MM.1S (cell line): ENCODE measurements at regions not wholly inside any gene's neighbourhood (a gene's known extent, or its start where the extent isn't known, plus 50 kb on each side); places are given as distances from the start of the nearest gene placed in this dataset.

Source experiments
- DNase-seq: peaks from one replicate; pipeline ENCODE4 v3.0.0-alpha.2; 2015
- H2AFZ ChIP-seq: fragments of 300-600 bp; sonication (generic); 2 replicates; pipeline ENCODE4 v1.6.0; 2016; ENCODE audit warnings: antibody characterized with exemption, low read length
- H3F3A ChIP-seq: fragments of 300-600 bp; sonication (generic); 2 replicates; pipeline ENCODE4 v1.6.1; 2016; ENCODE audit warnings: mild to moderate bottlenecking, antibody characterized with exemption, low read length, moderate library complexity, mixed read lengths; ENCODE audit not compliant: insufficient read depth
- H3K27ac ChIP-seq: fragments of 300-600 bp; sonication (generic); 2 replicates; pipeline ENCODE4 v1.5.1; 2016; ENCODE audit warnings: mild to moderate bottlenecking, low read length
- H3K27me3 ChIP-seq: fragments of 300-600 bp; sonication (generic); replicated peaks from 2 replicates; pipeline ENCODE4 v1.6.0; 2016; ENCODE audit warnings: low read length; ENCODE audit not compliant: insufficient read depth
- H3K36me3 ChIP-seq: fragments of 300-600 bp; sonication (generic); replicated peaks from 2 replicates; pipeline ENCODE4 v1.6.1; 2016; ENCODE audit warnings: mild to moderate bottlenecking, low read length, mixed read lengths; ENCODE audit not compliant: insufficient read depth
- H3K4me1 ChIP-seq: fragments of 300-600 bp; sonication (generic); 2 replicates; pipeline ENCODE4 v1.6.1; 2016; ENCODE audit warnings: low read length, mixed read lengths
- H3K4me2 ChIP-seq: fragments of 300-600 bp; sonication (generic); 2 replicates; pipeline ENCODE4 v1.6.0; 2016; ENCODE audit warnings: low read depth, low read length
- H3K4me3 ChIP-seq: fragments of 300-600 bp; sonication (generic); 2 replicates; pipeline ENCODE4 v1.5.1; 2016; ENCODE audit warnings: low read length, mixed read lengths
- H3K79me2 ChIP-seq: fragments of 300-600 bp; sonication (generic); 2 replicates; pipeline ENCODE4 v1.6.1; 2016; ENCODE audit warnings: mixed run types, low read length, mixed read lengths
- H3K9ac ChIP-seq: fragments of 300-600 bp; sonication (generic); 2 replicates; pipeline ENCODE4 v1.6.1; 2016; ENCODE audit warnings: low read length, mixed read lengths
- H3K9me2 ChIP-seq: fragments of 300-600 bp; sonication (generic); replicated peaks from 2 replicates; pipeline ENCODE4 v1.6.1; 2016; ENCODE audit warnings: mild to moderate bottlenecking, low read length, mixed read lengths; ENCODE audit not compliant: insufficient read depth
- H3K9me3 ChIP-seq: fragments of 300-600 bp; sonication (generic); replicated peaks from 2 replicates; pipeline ENCODE4 v1.6.1; 2016; ENCODE audit warnings: mild to moderate bottlenecking, low read length, mixed read lengths; ENCODE audit not compliant: insufficient read depth
- H4K20me1 ChIP-seq: fragments of 300-600 bp; sonication (generic); 2 replicates; pipeline ENCODE4 v1.6.1; 2016; ENCODE audit warnings: mild to moderate bottlenecking, low read length, moderate library complexity, mixed read lengths; ENCODE audit not compliant: insufficient read depth
- EZH2 ChIP-seq: fragments of 300-600 bp; sonication (generic); optimal IDR thresholded peaks from 2 replicates; pipeline ENCODE3; 2017; ENCODE audit warnings: low read depth, mild to moderate bottlenecking, antibody characterized with exemption, low read length, mixed read lengths
- EZH2phosphoT487 ChIP-seq: fragments of 300-600 bp; sonication (generic); IDR thresholded peaks from 2 replicates; pipeline ENCODE4 v1.6.1; 2018; ENCODE audit warnings: antibody characterized with exemption, low read length
- TF ChIP-seq, protein P1 (sequence below): fragments of 300-600 bp; sonication (generic); IDR thresholded peaks from 2 replicates; pipeline ENCODE4 v1.5.1; 2016; ENCODE audit warnings: antibody characterized with exemption, low read length, mixed read lengths

DNA sequence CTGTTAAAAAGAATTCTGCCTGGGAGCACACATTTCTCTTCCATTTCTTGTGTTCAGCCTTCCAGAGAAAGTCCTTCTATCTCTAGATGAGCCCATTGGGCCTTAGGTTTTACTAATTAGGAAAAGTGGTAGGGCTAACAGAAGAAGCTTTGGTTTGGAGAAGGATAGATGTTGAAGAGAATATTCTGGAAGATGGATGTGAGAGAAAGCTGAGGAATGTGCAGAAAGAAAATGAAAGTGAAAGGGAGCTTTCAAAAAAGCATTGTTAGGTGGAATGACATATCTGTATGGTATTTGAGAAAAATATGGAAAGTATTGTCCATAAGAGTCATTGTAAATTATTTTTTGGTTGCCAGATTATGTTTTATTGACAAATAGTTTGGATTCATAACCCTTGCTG is 474.8 kb upstream of the SLIT2 start:
- no peak for TF ChIP-seq EZH2phosphoT487
- no peak for TF ChIP-seq EZH2
- TF ChIP-seq, protein P1, sequence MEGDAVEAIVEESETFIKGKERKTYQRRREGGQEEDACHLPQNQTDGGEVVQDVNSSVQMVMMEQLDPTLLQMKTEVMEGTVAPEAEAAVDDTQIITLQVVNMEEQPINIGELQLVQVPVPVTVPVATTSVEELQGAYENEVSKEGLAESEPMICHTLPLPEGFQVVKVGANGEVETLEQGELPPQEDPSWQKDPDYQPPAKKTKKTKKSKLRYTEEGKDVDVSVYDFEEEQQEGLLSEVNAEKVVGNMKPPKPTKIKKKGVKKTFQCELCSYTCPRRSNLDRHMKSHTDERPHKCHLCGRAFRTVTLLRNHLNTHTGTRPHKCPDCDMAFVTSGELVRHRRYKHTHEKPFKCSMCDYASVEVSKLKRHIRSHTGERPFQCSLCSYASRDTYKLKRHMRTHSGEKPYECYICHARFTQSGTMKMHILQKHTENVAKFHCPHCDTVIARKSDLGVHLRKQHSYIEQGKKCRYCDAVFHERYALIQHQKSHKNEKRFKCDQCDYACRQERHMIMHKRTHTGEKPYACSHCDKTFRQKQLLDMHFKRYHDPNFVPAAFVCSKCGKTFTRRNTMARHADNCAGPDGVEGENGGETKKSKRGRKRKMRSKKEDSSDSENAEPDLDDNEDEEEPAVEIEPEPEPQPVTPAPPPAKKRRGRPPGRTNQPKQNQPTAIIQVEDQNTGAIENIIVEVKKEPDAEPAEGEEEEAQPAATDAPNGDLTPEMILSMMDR, result no peak
- no peaks in the 10 kb centered on the region for H3K36me3 ChIP-seq
- no peak overlapping the region for H3K9ac ChIP-seq
- H3K9me3 ChIP-seq, result no peaks in the 10 kb centered on the region
- no peak overlapping the region for H3K4me3 ChIP-seq
- H3K9me2 ChIP-seq, result no peaks in the 10 kb centered on the region
- no peaks in the 10 kb centered on the region for H3K79me2 ChIP-seq
- no peaks in the 10 kb centered on the region for H4K20me1 ChIP-seq
- H3F3A ChIP-seq, result no peaks in the 10 kb centered on the region
- no peak overlapping the region; the same call in 1 of the 2 replicates for H2AFZ ChIP-seq
- no peak overlapping the region for H3K27ac ChIP-seq
- no peak for DNase-seq
- H3K4me2 ChIP-seq, result no peak overlapping the region
- no peaks in the 10 kb centered on the region for H3K4me1 ChIP-seq
- H3K27me3 ChIP-seq, result no peaks in the 10 kb centered on the region

DNA sequence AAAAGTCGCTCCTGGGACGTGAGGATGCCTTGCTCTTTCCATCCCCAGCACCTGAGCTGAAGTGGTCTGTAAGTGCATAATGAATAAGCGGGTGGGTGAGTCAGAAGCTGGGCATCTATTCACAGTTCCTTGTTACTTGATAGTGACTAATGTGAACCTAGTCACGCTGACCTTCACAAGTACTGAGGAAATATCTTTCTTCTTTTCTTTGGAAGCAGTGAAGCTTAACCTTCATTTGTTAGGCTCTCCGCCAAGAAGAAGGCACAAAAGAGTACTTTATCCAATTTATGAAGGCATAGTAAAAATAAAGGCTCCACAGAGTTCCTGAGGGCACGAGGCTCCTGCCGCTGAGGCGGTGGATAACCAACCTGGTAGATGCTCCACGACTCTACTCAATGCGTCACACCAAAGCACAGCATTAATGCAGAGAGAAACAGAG is 475.7 kb upstream of the SLIT2 start:
- Histone ChIP-seq H4K20me1 (no peaks in the 10 kb centered on the region), H2AFZ (no peak overlapping the region), H3K27me3 (no peaks in the 10 kb centered on the region), H3K4me1 (no peaks in the 10 kb centered on the region), H3K9ac (no peak overlapping the region), H3K79me2 (no peaks in the 10 kb centered on the region), H3K9me2 (no peaks in the 10 kb centered on the region), H3K27ac (no peak overlapping the region), H3K4me3 (no peak overlapping the region), H3K9me3 (no peaks in the 10 kb centered on the region), H3F3A (no peaks in the 10 kb centered on the region), H3K4me2 (no peak overlapping the region), H3K36me3 (no peaks in the 10 kb centered on the region)
- TF ChIP-seq EZH2phosphoT487 (no peak), EZH2 (no peak)
- TF ChIP-seq, protein P1, result no peak
- no peak for DNase-seq

DNA sequence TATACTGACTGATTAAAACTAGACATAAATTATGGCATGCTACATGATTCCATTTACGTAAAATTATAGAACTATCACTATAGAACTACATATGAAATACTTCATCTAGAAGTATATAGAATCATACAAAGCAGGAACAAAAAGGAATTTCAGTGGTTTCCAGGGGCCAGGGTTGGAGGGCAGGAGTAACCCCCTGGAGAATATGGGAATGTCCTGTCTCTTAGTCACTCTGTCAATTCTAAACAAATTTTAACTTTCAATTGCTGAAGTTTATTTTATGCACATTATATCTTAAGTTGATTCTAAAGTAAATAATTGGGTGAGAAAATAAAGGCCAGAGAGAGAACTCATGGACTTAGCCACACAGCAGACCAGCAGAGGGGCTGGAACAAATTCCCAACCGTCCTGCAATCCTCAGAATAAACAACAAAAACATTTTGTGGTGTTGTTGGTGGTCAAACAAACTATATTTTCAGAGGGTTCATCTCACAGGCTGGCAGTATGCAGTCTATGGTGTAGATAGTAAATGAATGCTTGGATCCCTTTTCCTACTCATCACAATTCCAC is 476.9 kb upstream of the SLIT2 start:
- Histone ChIP-seq H3K36me3 (no peaks in the 10 kb centered on the region), H3K9me3 (no peaks in the 10 kb centered on the region), H4K20me1 (no peaks in the 10 kb centered on the region), H3K27ac (no peak overlapping the region), H3K79me2 (no peaks in the 10 kb centered on the region), H3K4me2 (no peak overlapping the region), H3K9ac (no peak overlapping the region), H3K4me3 (no peak overlapping the region), H3K4me1 (no peaks in the 10 kb centered on the region), H2AFZ (no peak overlapping the region), H3K27me3 (no peaks in the 10 kb centered on the region), H3K9me2 (no peaks in the 10 kb centered on the region), H3F3A (no peaks in the 10 kb centered on the region)
- no peak for DNase-seq
- TF ChIP-seq, protein P1, result no peak
- no peak for TF ChIP-seq EZH2phosphoT487
- no peak for TF ChIP-seq EZH2

DNA sequence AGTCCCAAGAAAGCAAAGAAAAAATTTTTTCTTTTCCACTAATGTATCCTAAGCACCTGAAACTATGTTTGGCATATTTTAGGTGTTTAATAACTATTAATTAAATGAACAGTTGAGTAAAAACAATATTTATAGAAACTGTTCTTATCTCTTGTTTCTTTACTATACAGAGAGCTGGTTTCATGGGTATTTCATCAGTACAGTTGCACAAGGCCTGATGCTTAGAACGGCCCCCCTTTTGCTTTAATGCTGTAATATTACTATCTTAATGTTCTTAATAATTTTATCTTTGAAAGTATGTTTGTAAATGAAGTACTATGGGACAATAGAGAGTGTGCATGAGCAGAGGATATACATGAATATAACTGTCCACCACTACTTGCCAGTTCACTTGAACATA is 479.1 kb upstream of the SLIT2 start:
- no peaks in the 10 kb centered on the region for H3K27me3 ChIP-seq
- H3K4me1 ChIP-seq, result no peaks in the 10 kb centered on the region
- TF ChIP-seq EZH2phosphoT487, result no peak
- TF ChIP-seq, protein P1, result no peak
- no peak for TF ChIP-seq EZH2
- no peak overlapping the region for H3K4me2 ChIP-seq
- H3K79me2 ChIP-seq, result no peaks in the 10 kb centered on the region
- no peaks in the 10 kb centered on the region for H3F3A ChIP-seq
- no peaks in the 10 kb centered on the region for H4K20me1 ChIP-seq
- no peaks in the 10 kb centered on the region for H3K9me2 ChIP-seq
- no peak overlapping the region for H2AFZ ChIP-seq
- H3K9ac ChIP-seq, result no peak overlapping the region
- H3K27ac ChIP-seq, result no peak overlapping the region
- no peak for DNase-seq
- no peaks in the 10 kb centered on the region for H3K9me3 ChIP-seq
- no peak overlapping the region for H3K4me3 ChIP-seq
- no peaks in the 10 kb centered on the region for H3K36me3 ChIP-seq
